Fibroblast of mammary gland (primary cell): ENCODE measurements at regions not wholly inside any gene's neighbourhood (a gene's known extent, or its start where the extent isn't known, plus 50 kb on each side); places are given as distances from the start of the nearest gene placed in this dataset.

Experiments
- DNase-seq: peaks from one replicate; pipeline ENCODE4 v3.0.0-alpha.2; 2010; ENCODE audit warnings: low read depth
- H3K4me3 ChIP-seq: 2 replicates; pipeline ENCODE4 v1.5.1; 2011; ENCODE audit warnings: low read depth, mild to moderate bottlenecking, low read length, moderate library complexity; ENCODE audit not compliant: control insufficient read depth
- CTCF ChIP-seq: conservative IDR thresholded peaks from 2 replicates; pipeline ENCODE4 v1.5.1; 2011; ENCODE audit warnings: low read depth, low read length, inconsistent platforms; ENCODE audit not compliant: control insufficient read depth, insufficient read depth

GRCh38 chr11:92750794-92751193, 218.7 kb upstream of the MTNR1B start:
- no peak overlapping the region for H3K4me3 ChIP-seq

GRCh38 chr11:92751594-92751993, 217.9 kb upstream of the MTNR1B start:
- TF ChIP-seq CTCF, result no peak
- no peak overlapping the region for H3K4me3 ChIP-seq
- DNase-seq, result no peak

More at GRCh38 chr11:92750794-92751193, 218.7 kb upstream of the MTNR1B start:
- DNase-seq, result no peak
- no peak for TF ChIP-seq CTCF

GRCh38 chr11:92752122-92752521, 217.3 kb upstream of the MTNR1B start:
- TF ChIP-seq CTCF, result no peak
- DNase-seq, result no peak
- no peak overlapping the region for H3K4me3 ChIP-seq

- H3K4me3 ChIP-seq, result no peak overlapping the region
- TF ChIP-seq CTCF, result no peak
- no peak for DNase-seq
Observed at GRCh38 chr11:92753161-92753560, 216.3 kb upstream of the MTNR1B start.

GRCh38 chr11:92758241-92758780, 211.1 kb upstream of the MTNR1B start:
- H3K4me3 ChIP-seq, result no peak overlapping the region
- no peak for TF ChIP-seq CTCF
- DNase-seq, result no peak

GRCh38 chr11:92759571-92760214, 209.8 kb upstream of the MTNR1B start:
- no peak overlapping the region for H3K4me3 ChIP-seq
- TF ChIP-seq CTCF, result no peak
- no peak for DNase-seq
